NCI-H69 (cell line): ENCODE measurements at regions not wholly inside any gene's neighbourhood (a gene's known extent, or its start where the extent isn't known, plus 50 kb on each side); places are given as distances from the start of the nearest gene placed in this dataset.

ENCODE experiments used
- DNase-seq: peaks from one replicate; lab custom pipeline; 2025; lab: John Stamatoyannopoulos, UW

DNA sequence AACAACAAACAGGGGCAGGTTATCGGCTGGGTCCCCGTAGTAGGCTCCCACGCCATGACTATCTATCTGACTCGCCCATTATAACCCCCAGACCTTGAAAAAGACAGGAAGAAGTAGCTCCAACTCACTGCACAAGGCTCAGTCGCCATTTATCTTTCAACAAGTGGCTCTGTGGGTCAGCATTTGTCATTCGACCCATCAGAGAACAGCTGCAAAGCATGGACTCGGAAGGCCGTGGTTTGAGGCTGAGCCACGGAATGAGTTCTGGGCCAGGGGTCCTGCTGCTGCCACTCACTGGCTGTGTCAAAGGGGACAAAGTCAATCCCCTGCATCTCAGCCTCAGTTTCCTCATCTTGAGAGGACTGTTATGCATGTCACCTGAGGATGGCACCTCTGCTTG lies 131.0 kb downstream of the DMRTA2 start:
- no peak for DNase-seq

DNA sequence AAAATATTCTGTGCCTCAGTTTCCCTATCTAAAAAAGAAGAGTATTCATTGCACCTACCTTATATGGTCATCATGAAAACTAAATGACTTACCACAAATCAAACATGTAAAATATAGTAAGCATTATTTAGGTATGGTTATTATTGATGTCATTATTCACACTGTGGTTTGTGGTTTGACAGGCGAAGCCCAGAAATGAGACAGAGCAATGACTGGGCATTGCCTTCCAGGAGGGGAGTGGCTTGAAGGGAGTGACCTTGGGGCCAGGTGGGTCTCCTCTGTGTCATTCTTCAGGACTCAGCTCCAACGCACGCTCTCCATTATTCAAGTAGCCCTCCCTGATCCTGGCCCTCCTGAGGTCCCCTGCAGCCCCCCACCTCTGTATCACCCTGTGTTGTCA lies 133.7 kb downstream of the DMRTA2 start:
- DNase-seq, result no peak

DNA sequence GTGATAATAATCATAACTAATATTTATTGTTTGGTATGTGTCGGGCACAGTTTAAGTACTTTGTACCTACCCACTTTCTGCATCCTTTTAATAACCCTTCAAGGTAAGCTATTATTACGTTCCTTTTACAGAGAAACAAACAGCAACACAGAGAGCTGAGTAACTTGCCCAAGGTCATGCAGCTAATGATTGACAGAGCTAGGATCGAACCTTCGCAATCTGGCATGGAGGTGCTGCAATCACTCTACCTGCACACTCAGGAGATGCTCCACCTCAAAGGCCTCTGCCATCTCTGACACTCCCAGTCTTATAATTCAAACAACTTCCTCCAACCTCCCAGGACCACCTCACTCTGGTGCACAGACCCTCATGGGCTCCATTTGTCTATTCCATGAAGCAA lies 137.2 kb downstream of the DMRTA2 start:
- DNase-seq, result no peak

DNA sequence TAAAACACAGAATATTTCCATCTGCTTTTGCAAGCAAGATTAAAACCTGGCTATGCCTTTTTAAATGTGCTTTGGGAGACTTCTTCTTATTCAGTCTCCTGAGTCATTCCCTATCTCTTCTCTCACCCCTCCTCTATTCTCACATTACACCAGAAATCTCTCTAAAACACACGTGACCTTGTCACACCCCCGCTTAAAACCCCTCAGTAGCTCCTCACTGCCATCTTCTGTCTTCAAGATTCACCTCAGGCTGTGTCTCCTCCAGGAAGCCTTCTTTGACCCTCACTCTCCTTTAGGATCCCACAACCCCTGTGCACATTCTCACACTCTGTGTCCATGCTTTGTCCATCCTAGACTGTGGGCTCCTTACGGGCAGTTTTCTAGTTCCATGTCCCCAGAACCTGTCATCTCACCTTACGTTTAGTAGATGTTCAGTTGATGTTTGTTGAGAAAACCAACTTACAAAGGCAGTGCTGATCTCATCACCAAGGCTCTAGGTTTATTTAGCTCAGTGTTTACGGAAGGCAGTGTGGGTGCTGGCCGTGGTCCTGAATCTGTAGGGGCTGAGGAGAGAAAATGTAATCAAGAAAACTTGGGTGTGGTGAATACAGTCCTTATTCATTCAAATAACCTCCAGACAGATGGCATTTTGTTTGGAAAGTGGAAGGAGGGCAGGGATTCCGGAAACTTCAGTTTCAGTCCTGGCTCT lies 143.5 kb downstream of the DMRTA2 start:
- peak; percentile 48 for DNase-seq

DNA sequence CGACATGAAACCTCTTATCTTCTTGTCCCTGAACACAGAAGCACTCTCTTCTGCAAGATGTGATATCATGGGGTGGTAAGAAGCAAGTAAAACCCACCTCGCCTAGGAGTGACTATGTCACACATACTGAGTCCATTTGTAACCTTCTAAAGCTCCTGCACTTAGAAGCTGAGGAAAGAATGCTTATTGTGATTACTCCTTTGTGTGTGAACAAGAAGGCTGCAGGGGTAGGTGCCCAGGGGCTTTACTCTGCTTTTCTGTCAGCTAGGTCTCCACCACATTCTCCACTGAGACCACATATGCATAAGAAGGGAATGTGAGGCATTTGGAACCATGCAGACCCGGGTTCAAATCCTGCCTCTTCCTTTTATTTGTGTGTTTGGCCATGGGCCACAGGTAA lies 144.3 kb downstream of the DMRTA2 start:
- DNase-seq, result peak; percentile 6

DNA sequence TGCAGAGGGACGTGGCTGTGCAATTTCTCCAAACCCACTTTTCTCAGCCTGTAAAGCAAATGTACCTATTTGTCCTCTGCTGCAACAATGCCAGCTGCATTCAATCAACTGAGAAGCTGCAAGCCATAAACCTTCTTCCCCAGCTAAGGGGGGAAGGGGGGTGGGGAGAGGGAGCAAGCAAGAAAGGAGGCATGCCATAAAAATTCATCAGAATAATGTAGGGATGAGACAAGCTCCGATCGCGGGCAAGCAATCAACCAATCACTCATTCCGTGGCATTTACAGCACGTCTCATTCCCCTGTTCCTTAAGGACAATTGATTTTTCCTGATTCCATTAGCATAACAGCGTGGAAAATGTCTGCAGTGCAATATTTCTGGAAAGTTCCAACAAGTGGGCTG lies 144.8 kb downstream of the DMRTA2 start:
- peak; percentile 5 for DNase-seq

DNA sequence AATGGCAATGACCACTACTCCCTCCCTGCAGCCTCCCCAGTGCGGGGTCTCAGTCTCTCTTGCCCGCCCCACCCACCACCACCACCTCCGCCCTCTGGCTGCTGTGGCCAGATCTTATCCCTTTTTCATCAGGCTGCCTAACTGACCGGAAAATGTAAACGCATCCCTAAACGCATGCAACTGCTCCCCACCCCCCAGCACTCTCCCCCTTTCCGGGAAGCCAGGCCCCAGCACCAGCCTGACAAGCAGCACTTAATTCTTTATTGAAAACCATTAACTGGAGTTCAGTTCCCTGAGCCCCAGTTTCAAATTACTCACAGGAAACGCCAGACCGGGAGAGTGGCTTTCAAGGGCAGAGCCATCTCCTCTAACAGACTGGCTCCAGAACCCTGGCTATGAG lies 147.7 kb downstream of the DMRTA2 start:
- peak; percentile 88 for DNase-seq

DNA sequence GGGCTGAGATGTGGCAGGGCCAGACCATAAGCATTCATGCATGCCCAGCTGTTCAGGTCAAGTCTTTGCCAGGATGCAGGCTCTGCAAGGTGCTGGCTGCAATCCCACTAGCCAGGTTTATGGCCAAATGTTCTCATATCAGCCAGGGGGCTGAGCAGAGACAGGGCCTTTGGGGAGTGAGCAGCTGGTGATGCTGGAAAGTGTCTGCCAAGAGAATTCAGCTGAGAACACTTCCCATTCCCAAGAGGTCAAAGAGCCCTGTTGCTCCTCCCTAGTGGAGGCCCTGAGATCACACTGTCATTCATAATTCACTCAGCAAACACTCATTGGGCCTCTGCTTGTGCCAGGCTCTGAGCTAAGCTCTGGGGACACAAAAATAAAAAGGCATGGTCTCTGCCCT lies 150.3 kb downstream of the DMRTA2 start:
- DNase-seq, result peak; percentile 94

DNA sequence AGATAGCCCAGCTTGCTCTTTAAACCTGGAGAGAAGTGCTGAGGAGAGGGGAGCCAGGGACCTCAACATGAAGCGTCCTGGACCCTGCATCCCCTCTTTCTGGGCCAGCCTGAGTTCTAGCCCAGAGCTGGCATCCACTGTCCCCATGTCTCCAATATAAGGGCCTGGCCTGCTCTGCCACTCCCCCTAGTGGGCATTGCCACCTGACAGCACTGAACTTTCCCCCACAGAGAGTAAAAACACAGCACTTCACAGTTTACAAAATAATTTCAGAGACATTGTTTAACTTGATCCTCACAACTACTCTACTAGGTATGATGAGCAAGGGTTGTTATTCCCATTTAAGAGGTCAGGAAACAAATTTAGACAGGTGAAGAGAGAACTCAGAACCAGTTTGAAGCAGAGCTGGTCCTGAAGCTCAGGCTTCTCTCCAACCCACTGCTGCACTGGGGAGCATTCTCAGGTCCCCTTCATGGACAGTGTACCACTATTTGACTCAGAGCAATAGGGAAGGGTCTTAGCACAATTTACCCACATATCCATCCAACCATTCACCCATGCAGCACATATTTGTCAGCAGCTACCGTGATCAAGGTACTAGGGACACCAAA lies 151.2 kb downstream of the DMRTA2 start:
- peak; percentile 70 for DNase-seq

DNA sequence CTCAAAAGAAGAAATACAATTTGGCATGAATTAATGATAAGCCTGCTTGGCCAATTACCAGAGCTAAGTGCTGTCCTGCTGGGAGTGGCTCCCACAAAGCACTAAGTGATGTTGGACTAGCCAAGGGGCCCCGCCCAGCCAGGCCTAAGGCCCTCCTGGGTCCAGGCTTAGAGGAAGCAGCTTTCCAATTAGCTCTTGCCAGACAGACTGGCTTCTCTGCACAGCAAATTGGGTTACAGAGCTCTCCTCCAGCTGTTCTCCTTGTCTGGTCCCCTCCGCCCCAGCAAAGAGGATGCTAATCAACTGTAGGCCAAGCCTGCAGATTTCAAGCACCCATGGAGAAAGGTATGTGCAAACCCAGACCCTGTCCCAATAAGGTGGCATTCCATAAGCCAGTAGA lies 151.9 kb downstream of the DMRTA2 start:
- peak; percentile 95 for DNase-seq

DNA sequence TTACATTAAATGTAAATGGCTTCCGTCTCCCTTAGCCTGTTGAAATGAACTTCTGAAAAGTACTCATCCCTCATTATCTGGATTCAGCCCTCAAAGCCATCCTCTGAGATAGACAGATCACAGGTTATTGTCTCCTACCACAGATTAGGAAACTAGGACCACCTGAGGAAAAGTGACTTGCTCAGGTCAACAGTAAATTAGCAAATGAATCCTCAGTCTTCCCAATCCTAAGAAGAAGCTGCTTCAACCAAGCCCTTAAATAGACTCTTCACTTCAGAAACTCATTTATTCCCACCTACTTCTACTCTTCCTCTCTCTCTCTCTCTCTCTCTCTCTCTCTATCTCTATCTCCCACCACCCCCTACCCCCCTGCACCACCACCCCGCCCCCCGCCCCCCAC lies 152.3 kb downstream of the DMRTA2 start:
- DNase-seq, result peak; percentile 48

DNA sequence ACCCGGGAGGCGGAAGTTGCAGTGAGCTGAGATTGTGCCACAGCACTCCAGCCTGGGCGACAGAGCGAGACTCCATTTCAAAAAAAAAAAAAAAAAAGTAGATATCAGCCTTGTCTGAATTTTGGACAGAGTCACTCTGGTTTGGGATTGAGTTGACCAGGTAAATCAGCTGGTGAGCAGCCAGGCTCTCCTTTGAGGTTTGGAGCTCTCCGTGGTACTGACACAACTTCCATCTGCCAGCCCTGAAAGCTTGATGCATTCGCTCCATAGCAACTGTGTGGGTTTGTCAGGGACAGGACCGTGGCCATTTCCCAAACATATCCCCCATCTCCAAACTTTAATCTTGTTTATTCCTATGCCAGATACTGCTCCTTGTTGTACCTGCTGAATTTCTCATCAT lies 155.2 kb downstream of the DMRTA2 start:
- no peak for DNase-seq

DNA sequence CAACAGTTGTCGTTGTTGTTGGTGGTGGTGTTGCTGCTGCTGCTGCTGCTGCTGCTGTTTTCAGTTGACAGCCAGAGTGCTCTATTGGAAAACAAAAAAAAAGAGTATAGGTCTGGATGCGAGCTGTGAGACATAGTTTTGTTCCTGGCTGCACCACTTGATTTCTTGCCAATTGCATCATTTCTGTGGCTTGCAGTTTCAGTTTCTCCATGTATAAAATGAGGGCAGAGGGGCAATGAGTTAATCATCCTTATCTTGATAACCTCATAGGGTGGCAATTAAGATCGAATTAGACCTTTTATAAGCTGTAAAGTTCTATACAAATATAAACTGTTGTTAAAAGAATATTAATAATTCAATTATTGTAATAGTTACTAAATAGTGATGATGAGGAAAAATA lies 156.7 kb downstream of the DMRTA2 start:
- peak; percentile 25 for DNase-seq

DNA sequence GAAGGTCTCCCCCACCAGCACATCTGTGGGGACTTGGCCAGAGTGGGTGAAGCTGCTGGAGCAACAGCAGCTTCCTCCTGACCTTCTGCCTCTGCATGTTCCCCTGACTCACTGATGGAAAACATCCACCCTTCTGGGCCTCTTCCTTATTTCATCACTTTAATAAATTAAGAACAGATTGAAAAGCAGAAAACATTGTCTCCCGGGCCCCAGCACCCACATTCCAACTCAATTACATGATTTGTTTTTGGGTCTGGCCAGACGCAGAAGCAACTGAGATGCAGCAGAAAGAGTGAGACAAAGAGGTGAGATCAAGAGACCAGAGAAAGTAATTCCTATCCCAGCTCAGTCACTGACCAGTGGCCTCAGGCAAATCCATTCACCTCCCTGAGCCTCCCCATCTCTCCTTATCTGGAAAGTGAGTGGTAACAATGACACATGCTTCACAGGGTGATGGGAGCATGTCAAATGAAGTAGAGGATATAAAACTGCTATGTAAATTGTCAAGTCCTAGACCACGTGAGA lies 157.1 kb downstream of the ELAVL4 start:
- DNase-seq, result no peak

DNA sequence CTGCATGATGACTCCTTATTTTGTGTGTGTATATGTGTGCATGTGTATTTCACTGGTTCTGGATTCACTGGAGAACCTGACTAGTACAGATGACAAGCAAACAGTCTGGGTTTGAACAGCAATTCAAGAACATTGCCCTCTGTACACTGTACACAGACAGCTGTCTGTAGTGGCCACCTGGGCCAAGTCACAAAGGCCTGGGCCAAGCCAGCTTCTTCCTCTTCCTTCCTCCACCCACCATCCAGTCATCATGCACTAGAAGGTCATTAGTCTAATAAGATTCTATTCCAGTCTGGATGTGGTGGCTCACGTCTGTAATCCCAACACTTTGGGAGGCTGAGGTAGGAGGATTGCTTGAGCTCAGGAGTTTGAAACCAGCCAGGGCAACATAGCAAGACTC lies 155.9 kb downstream of the ELAVL4 start:
- DNase-seq, result no peak

DNA sequence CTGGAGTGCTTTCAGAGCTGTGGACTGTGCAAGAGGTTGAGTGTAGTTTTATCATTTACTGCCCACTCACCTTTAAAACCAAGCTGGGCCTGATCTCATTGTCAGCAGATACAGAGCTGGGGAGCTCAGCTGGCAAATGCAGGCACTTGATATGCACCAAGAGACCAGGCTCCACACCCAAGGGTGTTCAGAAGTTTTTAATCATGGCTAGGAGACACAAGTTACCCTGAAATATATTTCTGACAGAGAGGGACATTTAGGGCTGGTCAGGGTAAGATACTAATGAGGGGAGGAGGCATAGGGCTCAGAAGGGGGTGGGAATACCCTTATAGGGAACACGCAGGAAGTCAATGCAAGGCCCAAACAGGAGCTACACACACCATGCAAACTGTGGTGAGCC lies 153.7 kb downstream of the ELAVL4 start:
- DNase-seq, result no peak

DNA sequence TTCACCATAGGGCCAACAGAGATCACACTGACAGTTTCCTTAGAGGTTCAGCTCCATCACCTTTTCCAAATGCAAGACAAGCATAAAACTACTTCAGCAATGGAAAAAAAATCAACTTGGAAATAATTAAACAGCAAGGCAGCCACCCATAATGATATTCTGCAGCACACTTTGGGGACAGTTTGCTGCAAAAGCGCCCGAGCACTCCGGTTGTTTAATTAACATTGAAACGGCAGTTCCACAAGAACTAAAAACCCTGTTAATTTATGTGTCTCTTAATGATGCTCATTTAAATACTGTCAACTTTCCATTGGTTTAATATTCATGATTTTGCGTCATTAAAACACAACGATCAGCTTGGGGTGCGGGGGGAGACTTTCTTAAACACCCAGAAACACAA lies 153.2 kb downstream of the ELAVL4 start:
- no peak for DNase-seq

DNA sequence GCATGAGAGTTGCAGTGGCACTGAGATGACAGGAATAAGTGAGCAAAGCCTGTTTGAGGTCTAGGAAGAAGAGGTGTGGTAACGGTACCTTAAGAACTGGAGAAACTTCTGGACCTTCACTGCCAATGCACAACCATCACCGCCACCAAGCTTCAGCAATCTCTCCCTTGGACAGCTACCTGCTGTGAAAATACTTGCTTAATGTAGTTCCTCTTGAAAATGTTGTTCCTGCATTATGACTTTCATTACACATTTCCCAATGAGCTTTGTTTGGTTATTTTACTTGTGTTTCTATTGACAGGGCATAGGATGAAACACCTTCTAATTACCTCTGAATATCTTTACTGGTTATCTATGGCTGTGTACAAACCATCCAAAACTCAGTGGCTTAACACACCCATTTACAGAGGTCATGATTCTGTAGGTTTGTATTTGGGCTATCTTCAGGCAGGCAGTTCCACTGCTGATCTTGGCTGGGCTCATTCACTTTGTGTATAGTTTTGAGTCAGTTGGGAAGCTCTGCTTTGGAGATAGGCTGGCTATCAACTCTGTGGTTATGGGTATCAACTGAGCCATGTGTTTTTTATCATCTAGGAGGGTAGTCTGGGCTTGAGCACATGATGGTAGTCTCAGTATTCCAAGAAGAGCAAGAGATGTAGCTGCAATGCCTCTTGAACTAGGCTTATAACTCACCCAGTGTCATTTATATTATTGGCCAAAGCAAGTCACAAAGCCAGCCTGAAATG lies 149.4 kb downstream of the ELAVL4 start:
- DNase-seq, result no peak

DNA sequence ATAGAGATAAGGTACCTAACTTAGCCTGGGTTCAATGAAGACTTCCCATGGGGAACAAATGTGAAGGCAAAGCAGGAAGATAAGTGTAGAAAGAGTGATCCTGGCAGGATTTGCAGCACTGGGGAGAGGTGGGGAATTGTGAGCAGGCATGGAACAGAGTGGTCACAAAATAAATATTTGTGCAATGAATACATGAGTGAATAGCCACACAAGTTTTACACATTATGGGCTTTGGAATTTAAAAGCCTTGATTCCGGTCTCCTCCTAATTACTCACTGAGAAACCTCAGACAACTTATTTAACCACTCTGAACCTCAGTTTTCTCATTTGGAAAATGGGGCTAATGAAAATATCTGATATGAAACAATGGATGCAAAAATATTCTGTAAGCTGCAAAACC lies 148.3 kb downstream of the ELAVL4 start:
- DNase-seq, result no peak
